NCI-H526 (cell line): ENCODE measurements at regions not wholly inside any gene's neighbourhood (a gene's known extent, or its start where the extent isn't known, plus 50 kb on each side); places are given as distances from the start of the nearest gene placed in this dataset.

Experiments
- DNase-seq, 2 experiments: peaks; one replicate each; lab custom pipeline; 2025; lab: John Stamatoyannopoulos, UW

DNA sequence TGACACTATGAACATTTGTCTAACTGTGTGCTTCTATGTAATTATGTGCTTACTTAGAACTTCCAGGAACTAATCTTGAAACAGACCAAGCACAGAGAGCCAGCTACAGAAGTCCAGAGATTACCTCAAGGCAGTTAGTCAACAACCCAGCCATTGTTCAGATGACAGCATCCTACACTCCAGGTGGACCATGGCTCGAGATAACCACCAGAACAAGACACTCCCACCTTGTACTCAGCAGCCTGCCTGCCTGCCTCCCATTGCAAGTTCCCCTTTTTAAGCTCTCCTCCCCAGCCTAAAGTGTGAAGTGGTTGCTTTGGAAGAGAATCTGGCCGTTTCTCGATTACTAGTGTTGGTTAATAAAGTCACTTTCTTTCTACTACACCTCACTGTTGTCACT is 1080.6 kb upstream of the LRRN3 start:
- no peak for DNase-seq

DNA sequence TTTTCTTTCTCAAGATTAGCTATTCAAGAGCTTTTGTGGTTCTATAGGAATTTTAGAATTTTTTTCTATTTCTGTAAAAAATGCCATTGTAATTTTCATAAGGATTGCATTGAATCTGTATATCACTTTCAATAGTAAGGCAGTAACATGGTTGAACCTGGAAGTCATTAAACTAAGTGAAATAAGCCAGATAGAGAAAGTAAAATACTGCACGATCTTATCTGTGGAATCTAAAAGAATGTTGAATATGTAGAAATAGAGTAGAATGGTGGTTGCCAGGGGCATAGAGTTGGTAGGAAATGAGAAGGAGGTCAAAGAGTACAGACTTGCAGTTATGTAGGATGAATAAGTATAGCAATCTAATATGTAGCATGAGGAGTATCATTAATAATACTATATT is 1073.5 kb upstream of the LRRN3 start:
- DNase-seq, result no peak

DNA sequence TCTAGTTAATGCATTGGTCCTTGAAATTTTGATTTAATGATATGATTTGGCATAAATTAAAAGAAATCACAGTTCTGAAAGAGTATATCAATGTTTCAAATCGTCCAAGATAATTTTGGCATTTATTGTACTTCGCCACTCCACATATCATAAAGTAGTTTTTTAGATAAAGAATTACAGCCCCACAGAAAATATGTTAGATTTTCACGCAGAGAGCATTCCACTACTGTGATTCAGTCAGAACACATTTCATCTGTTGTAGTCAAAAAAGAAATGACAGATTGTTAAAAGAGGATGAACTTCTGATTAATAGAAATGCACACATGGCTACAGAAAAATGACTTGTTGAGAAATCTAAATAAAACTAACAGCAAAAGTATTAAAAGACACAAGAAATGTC is 1063.5 kb upstream of the LRRN3 start:
- DNase-seq, result no peak

DNA sequence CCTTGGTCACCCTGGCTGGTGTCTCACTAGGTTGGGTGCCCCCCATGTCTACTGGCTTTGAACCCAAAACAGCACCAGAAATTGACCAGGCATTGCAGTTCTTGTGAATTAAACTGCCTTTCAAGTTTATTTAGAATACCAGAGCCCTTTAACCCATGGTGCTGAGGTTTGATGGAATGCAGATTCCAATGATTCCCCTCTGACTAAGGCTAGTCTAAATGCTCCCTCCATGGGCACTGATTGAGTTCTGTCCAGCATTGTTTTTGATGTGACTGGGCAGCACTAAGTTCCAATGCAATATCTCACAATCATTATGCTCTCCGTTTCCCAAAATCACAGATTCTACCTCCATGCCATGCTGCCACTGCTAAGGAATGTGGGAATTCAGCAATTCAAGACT is 1047.4 kb upstream of the LRRN3 start:
- no peak for DNase-seq

DNA sequence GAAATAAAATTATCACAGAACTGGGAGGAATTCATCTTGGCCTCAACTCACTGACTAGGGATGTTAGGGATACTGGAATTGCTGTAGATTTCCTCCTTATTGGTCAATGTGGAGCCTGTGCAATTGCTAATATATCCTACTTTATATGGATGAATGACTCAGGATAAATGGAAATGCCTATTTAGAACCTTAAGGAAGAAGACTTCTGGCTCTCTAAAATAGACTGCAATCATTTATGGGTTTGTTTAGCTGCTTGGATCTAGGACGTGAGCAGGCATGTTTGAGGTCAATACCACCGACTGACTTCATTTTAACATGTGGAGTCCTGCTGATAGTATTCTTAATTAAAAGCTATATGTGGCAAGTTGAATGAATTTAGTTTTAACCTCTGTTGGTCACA is 1040.1 kb upstream of the LRRN3 start:
- DNase-seq, result no peak

DNA sequence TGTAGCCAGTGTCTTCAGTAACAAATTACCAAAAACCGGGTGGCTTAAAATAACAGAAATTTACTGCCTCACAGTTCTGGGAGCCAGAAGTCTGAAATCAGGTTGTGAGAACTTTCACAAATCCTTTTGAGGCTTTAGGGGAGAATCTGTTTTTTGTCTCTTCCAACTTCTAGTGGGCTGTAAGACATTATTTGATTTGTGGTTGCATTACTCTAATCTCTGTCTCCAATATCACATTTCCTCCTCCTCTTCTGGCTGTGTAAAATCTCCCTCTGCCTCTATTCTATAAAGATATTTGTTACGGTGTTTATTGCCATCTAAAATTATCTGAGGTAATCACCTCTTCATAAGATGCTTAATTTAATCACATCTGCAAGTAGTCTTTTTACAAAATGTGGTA is 1039.6 kb upstream of the LRRN3 start:
- DNase-seq, result no peak

DNA sequence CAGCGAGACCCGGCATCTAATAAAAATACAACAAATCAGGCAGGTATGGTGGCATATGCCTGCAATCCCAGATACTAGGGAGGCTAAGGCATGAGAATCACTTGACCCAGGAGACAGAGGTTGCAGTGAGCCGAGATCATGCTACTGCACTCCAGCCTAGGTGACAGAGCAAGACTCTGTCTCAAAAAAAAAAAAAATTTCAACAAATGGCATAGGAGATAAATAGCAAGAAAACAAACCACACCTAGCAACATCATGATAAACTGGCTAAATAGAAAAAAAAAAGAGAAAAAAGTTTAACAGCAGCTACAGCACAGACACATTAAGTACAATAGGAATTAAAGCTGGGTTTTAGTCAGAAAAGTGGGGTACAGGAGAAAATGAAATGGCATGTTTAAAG is 1034.6 kb upstream of the LRRN3 start:
- no peak for DNase-seq

DNA sequence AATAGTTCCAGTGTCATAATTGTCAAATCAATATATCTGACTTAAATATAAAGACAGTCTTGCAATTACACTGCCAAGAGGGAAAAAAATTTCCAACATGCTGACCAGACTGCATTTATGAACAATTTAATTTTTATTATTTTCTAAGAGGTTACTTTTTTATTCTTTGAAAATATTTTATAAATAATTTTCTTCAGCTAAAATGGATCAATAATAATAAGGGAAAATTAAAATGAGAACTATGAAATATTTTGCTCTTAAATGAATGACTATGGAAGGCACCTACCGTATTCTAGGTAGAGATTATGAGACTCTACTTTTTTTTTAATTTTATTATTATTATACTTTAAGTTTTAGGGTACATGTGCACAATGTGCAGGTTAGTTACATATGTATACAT is 1032.5 kb upstream of the LRRN3 start:
- no peak for DNase-seq

DNA sequence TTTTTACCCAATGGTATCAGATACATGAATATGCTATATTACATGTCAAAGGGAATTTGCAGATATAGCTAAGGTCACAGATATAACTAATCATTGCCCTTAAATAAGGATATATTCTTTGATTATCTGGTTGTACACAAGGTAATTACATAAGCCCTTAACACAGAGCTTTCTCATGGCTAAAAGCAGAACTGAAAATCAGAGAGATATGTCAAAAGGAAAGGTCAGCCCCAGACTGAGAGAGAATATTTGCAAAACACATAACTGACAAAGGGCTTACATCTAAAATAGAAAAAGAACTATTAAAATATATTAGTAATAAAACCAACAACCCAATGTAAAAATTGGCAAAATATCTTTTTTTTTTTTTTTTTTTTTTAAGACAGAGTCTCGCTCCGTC is 1029.5 kb upstream of the LRRN3 start:
- DNase-seq, result no peak

DNA sequence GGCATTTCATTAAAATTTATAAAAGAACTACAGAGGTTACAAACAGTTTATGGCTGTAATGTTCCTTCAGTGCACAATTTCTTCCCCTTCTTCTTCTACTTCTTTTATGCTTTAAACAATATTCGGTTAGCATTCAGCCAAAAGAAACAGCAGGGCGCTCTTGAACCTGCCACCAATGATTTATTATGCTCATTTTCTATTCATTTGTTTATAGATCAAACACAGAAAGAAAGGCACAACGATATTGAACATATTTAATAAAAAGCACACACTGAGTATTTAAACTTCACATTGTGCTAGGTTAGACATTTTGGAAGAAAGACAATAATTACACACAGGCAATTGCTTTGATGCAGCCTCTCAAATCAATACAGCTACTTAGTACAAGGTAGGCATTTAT is 1025.8 kb upstream of the LRRN3 start:
- DNase-seq, result no peak

DNA sequence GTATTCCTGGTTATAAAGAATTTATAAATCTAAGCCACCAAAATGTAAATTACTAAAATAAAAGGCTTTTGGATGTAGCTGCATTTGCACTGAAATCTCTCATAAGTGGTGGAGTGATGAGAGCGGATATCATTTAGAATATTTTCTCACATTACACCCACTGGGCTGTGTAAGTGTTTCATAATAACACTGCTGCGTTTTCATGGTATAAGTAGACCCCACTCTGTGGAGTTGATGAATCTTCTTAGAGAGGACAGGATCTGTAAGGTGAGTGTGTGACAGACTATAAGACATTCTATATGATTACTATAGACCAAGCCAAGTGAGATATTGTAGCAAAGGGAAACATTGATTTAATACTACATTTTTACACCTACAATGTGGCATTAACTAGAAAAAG is 1024.1 kb upstream of the LRRN3 start:
- DNase-seq, result no peak

DNA sequence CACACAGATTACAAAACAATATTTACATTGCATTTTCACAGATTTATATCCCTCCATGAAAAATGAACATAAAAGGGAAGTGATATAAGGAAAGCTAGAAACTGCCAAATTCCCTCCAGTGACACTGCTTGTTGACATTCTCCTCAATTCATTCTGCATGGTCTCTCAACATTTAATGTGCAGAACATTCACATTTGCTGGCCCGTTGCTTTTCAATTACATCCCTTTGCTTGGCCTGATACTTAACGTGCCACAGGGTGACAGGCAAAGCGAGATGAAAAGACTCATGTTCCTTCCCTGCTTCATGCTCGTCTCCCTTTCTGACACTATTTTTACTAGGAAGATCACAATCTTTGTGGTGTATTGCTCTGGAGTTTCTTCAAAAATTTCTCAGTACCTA is 1019.7 kb upstream of the LRRN3 start:
- no peak for DNase-seq

DNA sequence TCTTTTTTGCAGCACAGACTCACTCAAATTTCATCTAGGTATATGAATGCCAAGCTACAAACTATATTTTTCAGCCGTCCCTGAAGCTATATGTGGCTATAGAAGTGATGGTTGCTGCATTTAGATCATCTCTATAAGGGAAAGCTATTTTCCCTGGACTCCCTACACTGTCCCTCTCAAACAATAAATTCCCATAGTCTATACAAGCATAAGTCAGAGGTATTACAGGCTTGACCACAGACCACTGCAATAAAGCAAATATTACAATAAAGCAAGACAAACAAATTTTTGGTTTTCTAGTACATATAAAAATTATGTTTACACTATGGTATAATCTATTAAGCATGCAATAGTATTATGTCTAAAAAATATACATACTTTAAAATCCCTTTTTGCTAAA is 1015.5 kb upstream of the LRRN3 start:
- no peak for DNase-seq

DNA sequence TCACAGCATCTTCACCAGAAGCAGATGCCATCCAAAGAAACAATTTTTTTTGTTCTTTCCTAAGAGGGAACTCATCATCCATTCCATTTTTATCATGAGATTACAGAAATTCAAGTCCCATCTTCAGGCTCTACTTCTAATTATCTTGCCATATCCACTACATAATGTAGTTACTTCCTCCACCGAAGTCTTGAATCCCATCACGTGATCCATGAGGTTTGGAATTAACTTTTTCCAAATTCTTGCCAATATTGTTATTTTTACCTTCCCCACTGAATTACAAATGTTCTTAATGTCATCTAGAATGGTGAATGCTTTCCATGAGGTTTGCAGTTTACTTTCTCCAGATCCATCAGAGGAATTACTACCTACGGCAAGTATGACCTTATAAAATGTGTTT is 1014.7 kb upstream of the LRRN3 start:
- DNase-seq, result no peak

DNA sequence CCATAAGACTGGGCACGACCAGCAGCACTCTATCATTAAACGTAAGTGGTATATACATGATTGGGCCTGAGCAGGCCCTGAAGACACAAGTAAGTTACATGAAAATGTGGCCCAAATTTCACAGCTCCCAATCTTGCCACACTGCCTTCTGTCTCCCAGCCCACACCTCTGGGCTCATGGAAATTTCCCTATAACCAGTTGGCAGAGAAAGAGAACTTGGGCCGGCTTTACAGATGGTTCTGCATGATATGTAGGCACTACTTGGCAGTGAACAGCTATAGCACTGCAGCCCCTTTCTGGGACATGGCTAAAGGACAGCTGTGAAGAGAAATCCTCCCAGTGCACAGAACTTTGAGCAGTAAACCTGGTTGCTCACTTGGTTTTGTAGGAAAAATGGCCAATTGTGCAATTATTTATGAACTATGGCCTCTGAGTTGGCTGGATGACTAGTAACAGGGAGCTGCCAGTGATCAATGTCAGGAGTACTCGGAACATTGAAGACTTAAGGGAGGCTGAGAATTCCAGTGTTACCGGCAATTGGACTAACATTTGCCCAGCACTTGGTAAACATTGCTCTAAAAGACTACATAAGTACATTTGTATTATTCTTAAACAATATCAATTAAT is 1006.6 kb upstream of the LRRN3 start:
- DNase-seq, result no peak

DNA sequence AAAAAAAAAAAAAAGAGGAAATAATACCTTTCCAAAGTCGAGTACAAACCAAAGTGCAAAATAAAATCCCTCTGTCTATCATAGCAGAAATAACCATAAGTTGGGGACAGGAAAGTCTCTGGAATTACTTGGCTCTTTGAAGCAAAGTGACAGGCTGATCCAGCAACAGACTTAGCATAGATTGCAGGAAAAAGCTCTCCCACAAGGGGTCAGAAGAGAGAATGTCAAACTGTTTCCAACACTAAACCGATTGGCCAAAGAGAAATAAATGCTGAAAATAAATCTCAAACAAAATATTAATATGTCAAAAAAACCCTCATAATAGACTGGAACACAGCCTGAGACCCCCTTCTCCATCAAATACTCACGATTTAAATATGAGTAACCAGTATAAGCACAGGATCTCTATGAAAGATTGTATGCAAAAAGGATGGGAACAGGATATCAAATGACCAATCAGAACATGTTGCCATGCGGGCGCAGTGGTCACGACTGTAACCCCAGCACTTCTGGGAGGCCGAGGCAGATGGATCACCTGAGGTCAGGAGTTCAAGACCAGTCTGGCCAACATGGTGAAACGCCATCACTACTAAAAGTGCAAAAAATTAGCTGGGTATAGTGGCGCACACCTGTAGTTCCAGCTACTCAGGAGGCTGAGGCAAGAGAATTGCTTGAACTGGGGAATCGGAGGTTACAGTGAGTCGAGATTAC is 1000.7 kb upstream of the LRRN3 start:
- DNase-seq, result peak in 1 of 2 experiments; percentile 47

DNA sequence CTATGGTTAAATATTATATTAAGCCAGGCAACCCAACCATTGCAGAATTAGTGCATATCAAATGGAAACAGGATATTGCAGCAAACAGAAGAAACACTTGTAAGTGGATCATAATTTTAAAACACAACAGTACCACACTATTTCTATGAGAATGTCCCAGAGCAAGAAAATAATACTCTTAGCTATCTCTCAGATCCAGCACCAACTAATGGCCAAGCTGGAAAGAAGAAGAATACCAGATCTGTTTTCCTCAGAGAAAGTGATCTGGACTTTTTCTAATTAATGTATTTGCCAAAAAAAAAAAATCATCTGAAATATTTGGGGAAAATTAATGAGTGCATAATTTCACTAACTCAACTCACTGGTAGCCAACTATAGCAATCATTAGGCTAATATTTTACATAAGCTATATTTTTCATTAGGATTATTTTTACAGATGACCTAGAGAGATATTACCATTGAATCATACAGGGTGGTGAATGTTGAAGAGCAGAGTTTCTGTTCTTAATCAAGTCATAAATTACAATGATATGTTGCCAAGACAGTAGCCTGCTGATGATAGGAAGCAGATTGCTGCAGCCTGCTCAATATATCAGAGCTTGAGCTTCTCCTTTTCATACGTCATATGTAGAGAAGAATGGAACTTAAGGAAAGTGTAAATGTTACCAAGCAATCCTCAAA is 995.4 kb upstream of the LRRN3 start:
- DNase-seq, result no peak

DNA sequence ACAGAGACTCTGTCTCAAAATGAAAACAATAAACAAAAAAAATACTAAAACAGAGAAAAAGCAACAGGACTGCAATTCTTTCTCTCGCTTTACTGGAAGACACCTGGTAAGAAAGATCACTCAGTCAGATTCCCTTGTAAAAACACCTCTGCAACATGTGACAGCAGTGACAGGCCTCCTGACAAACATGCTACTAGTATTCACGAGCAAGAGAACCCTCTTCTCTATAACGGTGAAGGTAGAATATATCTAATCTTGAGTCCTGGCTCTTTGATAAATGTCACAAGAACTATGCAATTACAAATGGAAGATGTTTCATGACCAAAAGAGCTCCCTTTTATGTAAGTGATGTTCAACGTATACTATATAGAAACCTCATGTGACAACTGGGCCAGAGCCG is 986.7 kb upstream of the LRRN3 start:
- DNase-seq, result no peak

DNA sequence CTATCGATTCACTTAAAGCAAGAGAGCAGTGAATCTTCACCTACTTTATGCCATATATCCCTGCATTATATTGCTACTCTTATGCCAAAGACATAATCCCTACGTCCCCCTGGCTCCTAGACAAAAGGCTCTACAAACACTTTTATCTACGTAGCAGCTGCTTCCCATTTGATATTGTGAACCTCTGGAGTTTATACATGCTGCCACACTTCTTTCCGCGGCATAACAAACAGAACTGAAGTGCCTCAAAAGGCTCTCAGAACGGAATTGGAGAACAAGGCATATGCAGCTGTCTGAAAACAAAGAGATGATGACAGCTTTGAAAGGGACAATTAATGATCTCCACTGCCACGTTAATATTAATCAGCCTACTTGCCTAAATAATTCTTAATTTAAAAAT is 985.6 kb upstream of the LRRN3 start:
- no peak for DNase-seq

DNA sequence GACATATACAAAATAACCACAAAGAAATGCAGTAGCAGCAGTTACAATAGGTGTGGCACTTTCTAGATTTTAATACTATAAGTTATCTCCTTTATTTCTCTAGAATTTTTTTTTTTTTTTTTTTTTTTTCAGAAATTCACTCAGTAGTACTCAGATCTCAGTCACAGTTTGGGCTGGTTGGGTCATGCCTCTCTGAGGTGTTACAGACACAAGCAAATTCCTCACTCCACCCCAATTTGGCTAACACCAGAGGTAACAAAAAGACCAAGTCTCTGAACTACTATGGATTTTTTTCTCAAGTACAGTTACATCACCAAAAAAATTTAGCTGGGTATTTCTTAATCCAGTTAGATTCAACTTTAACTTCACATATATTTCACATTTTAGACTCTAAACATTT is 985.1 kb upstream of the LRRN3 start:
- no peak for DNase-seq

DNA sequence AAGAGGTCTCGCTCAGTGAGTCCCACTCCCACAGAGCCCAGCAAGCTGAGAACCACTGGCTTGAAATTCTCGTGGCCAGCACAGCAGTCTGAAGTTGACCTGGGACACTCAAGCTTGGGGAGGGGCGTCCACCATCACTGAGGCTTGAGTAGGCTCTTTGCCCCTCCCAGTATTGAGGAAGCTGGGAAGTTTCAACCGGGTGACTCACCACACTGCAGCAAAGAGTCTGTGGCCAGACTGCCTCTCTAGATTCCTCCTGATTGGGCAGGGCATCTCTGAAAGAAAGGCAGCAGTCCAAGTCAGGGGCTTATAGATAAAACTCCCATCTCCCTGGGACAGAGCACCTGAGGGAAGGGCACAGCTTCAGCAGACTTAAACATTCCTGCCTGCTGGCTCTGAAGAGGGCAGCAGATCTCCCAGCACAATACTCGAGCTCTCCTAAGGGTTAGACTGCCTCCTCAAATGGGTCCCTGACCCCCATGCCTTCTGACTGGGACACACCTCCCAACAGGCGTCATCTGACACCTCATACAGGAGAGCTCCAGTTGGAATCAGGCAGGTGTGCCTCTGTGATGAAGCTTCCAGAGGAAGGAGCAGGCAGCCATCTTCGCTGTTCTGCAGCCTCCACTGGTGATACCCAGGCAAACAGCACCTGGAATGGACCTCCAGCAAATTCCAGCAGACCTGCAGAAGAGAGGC is 970.9 kb upstream of the LRRN3 start:
- no peak for DNase-seq

DNA sequence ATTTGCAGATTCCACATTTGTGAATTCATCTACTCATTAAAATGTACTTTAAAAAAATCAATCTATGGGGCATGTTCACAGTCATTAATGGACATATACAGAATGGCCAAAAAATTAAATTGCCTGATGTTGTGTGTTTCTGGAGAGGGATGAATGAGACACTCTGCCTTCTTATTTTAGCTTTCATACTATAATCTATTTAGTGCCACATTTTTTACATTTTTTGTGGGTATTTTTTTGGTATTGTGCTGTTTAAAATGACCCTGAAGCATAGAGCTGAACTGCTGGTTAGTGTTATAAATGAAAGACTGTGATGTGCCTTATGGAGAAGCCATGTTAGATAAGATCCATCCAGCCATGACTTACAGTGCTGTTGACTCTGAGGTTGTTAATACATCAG is 961.8 kb upstream of the LRRN3 start:
- DNase-seq, result no peak

DNA sequence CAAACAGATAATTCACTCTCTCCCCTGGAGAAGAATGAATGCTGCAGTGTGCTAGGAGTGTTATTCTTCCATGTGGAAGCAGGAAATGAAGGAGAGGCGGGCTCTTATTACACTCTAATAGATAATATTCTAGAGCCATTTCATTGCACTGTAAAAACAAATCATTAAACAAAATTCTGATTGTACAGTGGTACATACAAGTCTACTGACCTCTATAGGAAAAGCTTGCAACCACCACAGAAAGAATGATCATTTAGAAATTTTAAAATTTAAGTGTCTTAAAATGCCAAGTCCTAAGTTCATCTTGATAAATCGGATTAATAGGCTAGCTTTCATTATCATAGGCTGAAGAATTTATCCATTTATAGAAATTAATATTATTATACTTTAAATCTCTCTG is 960.3 kb upstream of the LRRN3 start:
- peak in 1 of 2 experiments; percentile 12 for DNase-seq
